HG03460 (cell line): ENCODE measurements at regions not wholly inside any gene's neighbourhood (a gene's known extent, or its start where the extent isn't known, plus 50 kb on each side); places are given as distances from the start of the nearest gene placed in this dataset.

Source experiments
- ATAC-seq: cut with Tn5 transposase; IDR thresholded peaks from one replicate; pipeline ENCODE4 v1.9.1; 2021; ENCODE audit not compliant: unreplicated experiment

DNA sequence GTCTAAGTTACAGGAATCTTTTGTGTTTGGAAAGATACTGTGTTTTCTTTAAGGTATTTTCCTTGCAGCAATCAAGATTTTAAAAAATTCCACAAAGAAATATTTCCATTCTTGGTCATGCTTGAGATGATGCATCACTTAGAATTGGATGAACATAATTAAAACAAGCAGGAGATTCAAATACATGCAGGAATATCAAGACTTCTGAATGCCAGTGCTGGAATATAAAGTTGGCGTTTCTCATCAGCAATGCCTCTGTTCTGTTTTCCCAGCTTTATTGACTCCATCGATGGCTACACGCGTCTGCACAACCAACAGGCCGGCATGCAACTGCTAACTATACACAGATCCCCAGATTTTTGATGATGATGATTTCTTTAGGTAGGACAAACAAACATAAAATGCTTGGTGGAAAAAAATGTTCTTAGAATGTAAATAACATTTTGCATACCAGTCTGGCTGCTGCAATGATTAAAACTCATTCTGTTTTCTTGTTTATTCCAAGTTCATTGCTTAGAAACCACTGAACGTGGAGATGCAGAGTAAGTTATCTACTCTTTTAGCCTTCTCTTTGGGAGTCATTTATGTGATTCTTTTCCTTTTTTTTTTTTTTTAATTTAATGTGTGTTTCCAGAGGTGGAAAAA is 91.3 kb upstream of the FAM171A1 start:
- ATAC-seq, result no peak

DNA sequence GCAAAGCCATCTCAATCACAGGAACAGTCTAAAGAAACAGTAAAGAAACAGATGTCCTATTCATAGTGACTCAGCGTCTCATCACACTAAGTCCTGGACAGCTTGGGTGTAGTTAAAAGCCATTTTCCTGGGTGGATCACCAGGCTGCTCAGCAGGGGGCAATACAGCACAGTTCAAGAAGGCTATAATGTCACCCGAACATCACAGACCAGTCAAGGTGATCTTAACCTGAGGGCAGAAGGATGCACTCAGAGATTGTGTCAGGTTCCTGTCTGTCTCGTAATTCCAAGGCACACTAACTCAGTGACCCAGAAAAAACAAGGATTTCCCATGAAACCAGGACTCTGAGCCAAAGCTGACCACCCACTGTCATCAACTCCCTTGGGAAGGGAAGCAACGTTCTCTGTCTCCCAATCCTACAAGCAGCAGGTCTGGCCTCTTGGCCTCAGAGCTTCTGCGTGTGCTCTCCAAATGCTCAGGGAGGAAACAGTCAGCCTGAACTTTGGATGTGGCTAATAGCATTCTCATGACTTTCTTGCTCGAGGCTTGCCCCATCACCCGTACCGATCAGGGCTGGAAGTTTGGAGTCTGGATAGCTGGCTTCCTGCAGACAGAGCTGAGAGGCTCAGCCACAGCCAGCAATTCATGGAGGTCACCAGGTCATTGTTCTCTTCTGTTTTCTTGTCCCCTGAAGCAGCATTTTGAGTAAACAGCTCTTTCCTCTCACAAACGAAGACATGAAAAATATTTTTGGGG is 90.4 kb upstream of the FAM171A1 start:
- no peak for ATAC-seq

DNA sequence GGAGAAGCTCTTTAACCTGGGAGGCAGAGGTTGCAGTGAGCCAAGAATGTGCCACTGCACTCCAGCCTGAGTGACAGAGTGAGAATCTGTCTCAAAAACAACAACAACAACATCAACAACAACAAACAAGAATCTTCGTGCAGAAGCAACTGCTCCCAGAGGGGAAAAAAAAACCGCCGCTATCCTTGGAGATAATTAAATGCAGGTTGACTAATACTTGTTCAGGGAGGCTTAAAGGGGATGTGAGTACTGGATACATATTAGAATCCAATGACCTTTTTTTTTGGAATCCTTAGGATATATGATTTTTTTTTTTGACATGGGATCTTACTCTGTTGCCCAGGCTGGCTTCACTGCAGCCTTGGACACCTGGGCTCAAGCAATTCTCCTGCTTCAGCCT is 89.6 kb upstream of the FAM171A1 start:
- no peak for ATAC-seq

DNA sequence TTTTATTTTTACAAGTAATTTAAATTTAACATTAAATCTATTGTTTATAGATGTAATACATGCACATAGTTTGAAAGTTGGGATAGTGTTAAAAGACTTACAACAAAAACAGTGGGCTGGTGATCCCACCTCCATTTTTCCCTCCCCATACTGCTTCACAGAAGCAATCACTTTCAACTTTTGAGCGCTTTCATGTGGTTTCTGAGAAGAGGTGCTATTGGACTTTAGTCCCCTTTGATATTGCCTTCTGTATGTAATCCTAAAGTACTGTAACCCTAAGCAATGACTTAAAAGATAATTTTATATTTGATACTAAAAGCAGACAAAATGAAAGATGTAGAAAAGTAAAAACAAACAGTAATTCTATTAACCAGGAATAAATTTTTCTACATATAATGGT is 88.1 kb upstream of the FAM171A1 start:
- ATAC-seq, result no peak

DNA sequence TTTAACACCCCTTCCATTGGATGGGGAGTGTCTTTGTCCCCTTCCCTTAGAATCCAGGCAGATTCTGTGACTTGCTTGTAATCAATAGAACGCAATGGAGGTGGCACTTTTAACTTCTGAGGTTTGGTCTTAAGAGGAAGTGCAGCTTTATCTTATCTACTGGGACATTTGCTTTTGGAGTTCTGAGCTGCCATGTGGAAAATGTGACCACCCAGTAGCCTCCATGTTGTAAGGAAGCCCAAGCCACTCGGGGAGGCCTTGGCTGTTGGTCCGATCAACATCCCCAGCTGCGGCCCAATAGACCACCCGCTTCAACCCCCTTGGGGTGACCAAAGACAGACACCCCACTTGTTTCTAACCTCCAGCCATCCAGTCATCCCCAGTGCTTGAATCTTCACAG is 86.3 kb upstream of the FAM171A1 start:
- ATAC-seq, result no peak

DNA sequence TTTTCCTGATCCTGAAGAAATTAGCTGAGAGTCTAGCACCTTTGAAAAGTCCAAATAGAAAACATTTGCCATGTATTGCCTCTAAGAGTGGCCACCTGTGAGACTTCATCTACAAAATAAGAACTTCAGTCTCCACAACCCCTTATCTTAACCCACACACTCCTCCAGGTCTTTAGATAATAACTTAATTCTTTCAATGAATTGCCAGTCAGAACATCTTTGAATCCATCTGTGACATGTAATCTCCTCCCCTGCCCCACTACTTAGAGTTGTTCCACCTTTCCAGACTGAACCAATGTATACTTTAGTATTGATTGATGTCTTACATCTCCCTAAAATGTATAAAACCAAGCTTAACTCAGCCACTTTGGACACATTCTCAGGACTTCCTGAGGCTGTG is 84.4 kb upstream of the FAM171A1 start:
- ATAC-seq, result no peak

DNA sequence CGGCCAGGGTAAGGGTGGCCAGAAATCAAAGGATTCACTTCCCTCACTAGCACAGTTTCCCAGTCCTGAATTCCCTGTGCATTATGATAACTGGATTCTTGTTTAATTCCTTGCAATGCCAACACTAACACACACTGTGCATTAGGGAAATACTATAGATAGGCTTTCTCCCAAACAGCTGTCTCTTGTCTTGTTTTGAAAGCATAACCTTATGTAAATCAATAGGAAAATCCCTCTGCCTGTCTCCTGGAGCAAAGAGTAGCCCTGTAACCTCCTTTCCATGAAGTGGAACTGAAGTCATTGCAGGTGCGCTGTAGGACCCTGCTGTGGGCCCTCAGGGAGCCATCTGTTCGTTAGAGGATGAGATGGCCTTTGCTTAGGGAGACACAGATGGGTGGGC is 82.8 kb upstream of the FAM171A1 start:
- ATAC-seq, result no peak

DNA sequence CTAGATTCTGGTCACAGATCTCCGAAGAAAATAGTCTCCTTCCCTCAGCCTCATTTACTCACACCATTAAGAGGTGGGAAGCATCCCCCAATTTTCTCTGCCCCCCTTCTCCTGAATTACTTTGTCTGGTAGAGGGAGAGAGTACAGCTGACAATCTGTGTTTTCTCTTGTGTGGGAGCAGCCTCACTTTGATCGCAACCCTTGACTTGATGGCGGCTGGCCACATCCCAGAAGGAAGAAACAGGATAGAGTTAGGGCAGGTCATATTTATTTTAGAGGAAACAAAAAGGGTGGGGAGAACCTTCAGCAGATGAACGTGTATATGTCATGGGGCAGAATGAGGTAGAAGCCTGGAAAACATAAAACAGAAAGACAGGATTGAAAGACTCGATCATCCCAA is 82.4 kb upstream of the FAM171A1 start:
- ATAC-seq, result no peak

DNA sequence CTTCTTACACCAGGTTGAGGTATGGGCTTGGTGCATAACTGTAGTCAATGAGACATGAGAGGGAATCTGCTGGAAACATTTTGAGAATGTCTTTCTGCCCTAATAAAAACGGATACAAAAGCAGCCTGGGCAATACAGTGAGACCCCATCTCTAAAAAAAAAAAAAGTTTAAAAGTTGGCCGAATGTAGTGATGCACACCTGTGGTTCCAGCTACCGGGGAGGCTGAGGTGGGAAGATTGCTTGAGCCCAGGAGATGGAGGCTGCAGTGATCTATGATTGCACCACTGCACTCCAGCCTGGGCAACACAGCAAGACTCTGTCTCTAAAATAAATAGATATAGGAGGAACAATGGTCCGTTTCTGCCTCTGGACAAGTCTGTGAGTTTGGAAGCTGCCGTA is 81.5 kb upstream of the FAM171A1 start:
- ATAC-seq, result no peak

DNA sequence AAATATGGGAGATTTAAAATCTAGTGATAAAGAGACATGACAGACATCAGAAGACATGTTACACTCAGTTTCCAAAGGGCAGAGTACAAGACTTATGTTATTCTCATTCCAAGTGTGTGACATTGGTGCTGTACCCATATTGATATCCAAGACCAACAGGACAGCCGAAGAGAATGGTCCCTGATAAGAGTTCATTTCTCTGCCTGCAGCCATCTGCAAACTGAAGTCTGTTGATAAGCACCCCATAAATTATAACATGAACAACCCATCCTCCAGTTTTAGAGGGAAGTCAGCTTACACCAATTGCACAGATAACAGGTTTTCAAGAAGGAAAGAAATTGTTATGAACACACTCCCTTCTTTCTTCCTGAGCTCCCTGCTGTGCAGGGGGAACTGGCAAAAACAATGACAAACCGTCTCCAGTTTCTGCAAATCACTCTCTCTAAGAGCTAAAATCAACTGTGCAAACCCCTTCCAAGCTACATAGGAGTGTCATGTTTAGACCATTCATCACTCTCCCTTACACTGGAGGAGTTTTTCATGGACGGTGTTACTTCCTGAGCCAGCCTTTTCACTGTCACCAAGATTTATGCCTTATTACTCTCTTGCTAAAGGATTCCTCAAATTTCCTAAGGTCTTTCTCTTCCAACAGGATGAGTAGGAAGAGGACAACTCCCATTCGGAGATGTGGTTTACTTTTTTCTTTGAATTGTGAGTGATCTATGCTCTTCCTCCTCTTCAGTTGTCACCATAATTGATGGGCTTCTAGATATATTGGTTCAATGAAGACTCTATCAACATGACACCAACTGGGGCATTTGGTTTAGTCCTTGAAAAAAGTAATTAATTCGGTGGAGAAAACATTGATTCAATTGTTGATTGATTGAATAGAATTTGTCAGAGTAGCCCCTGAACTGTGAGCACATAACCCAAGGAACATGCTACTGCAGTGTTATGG is 80.3 kb upstream of the FAM171A1 start:
- no peak for ATAC-seq

DNA sequence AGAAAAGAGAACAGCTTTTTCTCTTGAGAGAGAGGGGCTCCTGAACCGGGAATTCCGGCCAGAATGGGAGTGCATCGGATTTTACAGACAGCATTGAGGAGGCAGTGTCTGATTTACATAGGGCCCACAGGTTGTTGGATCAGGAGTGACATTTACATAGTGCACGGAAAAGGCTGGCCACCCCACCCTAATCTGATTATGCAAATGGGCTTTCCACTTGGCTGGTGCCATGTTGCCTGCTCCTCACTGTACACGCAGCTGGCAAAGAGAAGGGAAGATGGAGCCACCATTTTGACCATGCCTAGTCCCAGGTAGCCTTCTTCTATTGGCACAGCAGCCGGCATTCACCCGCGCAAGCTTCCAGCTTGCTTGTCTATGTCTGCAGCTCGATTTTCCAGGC is 77.5 kb upstream of the FAM171A1 start:
- ATAC-seq, result no peak

DNA sequence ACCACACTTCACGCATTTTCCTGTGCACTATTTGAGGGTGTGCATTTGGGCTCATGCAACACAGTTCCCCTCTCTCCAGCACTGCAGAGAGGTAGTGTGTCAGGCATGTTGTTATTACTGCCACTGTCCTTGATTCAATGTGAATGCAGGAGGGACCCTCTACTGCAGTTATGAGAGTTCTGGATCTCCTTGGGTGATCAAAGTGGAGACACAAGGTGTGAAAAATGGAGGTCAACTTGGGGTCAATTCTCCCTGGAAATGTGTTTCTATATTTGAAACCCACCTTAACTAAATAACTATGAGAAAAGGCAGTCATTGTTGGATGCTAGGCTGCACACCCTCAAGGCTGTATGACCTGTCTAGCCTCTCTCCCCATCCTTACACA is 73.9 kb upstream of the FAM171A1 start:
- no peak for ATAC-seq

DNA sequence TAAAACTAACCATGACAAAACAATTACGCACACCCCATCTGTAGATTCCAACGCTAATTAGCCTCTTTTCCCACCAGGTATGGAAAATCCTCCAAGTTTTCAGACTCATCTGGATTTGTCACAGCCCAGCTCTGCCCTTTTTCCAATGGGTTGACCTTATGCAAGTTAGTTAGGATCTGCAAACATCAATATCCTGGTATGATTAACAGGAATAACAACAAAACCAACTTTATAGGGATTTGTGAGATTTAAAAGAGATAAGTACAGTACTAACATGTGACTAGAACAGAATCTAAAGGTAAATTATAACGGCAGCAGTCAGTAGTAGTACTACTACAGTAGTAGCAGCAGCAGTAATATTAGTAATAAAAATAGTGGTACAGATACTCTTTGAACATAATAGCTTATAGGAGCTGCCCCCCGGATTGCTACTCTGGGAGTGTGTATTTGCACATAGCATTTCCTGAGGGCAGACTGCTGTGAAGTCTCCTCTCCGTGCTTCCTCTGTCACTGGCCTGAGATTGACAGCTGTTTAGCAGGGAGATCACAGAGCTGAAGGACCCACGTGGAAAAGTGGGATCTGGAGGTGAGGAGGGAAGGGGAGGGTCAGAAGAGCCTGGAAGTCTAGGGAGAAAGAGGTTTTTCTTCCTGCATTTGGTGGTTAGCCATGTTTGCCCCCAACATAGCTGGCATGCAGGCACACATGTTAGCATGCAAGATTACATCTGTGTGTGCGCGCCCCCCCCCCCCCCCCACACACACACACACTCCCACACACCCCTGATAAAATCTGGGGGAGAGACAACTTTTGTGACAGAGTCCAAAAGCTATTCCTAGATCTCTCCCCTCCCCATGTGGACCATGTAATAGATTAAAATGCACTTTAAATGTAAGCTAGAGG is 73.3 kb upstream of the FAM171A1 start:
- ATAC-seq, result no peak

DNA sequence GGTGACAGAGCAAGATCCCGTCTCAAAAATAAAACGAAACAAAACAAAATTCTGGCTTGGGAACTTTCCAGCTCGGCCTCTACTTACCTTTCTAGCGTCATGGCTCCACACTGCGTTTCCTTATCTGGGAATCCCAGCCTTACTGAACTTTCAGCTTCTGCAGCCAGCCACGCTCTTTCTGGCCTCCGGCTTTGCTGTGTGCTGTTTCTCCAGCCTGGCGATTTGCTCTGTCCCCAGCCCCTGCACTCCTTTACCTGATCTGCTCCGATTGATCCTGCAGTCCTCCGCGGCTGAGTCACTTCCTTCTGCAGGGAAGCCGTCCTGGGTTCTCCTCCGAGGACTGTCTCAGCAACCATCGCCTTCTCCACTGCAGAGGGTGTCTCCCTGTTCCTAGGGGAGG is 71.0 kb upstream of the FAM171A1 start:
- ATAC-seq, result no peak

DNA sequence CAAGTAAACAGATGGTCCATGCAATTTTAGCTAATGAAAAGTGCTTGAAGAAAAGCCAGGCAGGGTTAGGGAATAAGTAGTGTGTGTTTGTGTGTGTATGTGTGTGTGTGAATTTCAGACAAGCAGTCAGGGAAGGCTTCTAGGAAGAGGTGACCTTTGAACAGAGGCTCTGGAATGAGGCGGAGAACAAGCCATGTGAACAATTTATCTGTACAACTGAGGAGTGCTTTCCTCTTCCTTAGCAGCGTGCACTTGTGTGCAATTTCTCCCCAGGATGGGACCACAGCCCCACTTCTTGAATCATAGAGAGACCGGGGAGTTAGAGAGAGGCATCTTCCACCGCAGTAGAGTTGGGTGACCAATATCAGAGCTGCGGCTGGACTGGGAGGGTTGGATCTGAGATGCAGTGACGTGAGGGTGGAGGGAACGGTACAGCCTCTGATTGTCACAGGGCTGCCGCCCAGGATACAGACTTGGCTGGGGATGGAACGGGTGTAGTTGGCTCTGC is 69.2 kb upstream of the FAM171A1 start:
- ATAC-seq, result no peak

DNA sequence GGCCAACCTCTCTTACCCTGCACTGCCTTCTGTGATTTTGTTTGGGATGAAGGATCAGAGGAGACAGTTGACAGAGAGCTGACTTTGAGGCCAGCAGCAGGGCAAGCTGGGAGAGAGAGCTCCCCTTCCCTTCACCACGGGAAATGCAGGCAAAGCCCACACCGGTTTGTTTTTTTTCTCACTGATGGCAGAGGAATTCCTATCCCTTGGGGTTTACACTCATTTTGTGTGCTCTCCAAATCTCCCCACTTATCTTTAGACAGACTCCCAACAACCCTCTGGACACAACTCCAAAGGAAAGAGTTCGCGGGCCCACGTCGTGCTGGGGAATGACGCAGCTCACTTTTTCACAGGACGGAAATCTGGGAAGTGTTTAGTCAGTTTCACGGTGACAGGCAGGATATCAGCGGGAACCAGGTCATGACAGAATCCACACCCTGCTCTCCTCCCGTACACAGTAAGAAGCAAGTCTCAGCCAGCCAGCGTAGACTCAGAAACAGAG is 68.3 kb upstream of the FAM171A1 start:
- no peak for ATAC-seq

DNA sequence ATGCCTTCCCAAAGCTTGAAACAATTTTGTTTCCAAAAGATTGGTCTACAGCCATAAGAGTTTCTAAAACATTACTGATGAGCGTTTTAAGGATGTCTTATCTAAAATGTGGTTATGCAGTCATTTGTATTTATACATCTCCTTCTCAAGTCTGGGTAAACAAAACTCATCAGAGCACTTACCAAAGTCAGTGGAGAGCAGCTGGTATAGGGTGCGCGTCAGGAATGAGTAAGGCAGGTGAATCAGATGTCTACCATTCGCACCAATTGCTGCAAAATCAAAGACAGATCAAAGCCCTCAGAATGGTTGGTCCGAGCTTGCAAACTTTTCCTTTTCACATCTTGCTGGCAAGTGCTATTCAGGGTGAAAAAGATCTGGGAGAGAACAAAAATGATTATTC is 65.6 kb upstream of the FAM171A1 start:
- ATAC-seq, result no peak

DNA sequence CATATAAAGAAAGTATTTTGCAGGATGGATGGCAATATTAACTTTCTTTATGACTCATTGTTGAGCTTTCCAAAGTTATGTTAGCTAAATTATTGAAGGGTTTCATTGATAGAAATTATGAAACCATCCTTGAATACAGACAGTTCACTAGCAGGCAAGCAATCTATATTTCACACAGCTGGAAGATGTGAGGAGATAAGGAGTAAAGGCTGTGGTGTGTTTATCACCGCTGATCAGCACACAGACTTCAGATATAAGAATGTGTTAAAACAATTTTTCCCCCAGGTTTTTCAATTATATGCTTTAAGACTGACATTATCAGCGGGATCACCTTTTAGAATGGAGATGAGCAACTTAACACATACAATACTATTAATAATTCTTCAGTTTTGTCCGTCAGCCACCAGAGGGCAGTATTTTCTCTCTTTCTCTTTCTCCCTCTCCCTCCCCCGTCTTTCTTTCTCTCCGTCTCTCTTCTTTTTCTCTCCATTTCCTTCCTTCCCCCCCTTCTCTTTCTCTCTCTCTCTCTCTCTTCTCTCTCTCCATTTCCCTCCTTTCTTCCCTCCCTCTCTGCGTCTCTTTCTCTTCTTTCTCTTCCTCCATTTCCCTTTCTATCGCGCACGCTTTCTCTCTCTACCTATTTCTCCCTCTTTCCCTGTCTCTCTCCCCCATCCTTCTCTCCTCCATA is 62.9 kb upstream of the FAM171A1 start:
- ATAC-seq, result peak; percentile 64

DNA sequence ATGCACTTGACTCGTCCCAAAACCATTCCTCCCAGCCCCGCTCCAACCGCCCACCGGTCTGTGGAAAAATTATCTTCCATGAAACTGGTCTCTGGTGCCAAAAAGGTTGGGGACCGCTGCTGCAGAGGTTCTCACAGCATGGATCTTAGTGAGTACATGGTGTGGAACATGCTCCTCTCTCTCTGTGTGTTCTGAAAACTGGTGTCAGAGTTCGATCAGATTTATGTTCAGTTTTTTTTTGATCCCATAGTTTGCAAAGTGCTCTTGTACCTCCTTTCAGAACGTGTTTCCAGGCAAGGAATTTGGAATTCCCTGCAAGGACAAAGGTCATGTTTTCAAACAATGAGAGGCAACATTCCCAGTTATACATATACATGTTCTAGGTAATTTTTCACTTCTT is 61.2 kb upstream of the FAM171A1 start:
- no peak for ATAC-seq
